GM12878 (cell line): ENCODE measurements at regions not wholly inside any gene's neighbourhood (a gene's known extent, or its start where the extent isn't known, plus 50 kb on each side); places are given as distances from the start of the nearest gene placed in this dataset.

Source experiments
- ATAC-seq: fragments of 200-7000 bp; cut with Tn5 transposase; 3 replicates; pipeline ENCODE4 v1.9.1; 2020; ENCODE audit warnings: mild to moderate bottlenecking, moderate library complexity
- BruUV-seq: library from RNA; stranded (reverse); fragments of 400-500 nt; replicated peaks from 2 replicates; lab custom pipeline; 2021; lab: Mats Ljungman, UMichigan
- CTCF ChIA-PET: fragments of 300-600 bp; sonication (Branson Sonifier 250); formaldehyde crosslinking; extraction: SDS; loops from one replicate; lab custom pipeline; 2021; ENCODE audit warnings: inconsistent platforms; lab: Yijun Ruan, JAX
- POLR2A ChIA-PET: fragments of 350-600 bp; formaldehyde crosslinking; extraction: SDS; loops from one replicate; lab custom pipeline; 2021; ENCODE audit warnings: inconsistent platforms; lab: Charles Lee
- RAD21 ChIA-PET: fragments of 300-600 bp; sonication (Branson Sonifier 250); formaldehyde crosslinking; loops from one replicate; lab custom pipeline; 2023; ENCODE audit warnings: antibody characterized with exemption; ENCODE audit not compliant: unreplicated experiment; lab: Charles Lee
- SMC1A ChIA-PET: fragments of 300-600 bp; sonication (Branson Sonifier 250); formaldehyde crosslinking; loops from one replicate; lab custom pipeline; 2023; ENCODE audit not compliant: unreplicated experiment, uncharacterized antibody; lab: Charles Lee
- DNase-seq: peaks from one replicate; pipeline ENCODE4 v3.0.0-alpha.2; 2011; ENCODE audit warnings: low read depth, low spot score
- FAIRE-seq: peaks from 3 replicates; lab custom pipeline; 2011; peaks lifted over from hg19 to GRCh38; lab: Jason Lieb, UNC
- H2AFZ ChIP-seq: 2 replicates; pipeline ENCODE4 v1.6.0; 2011; ENCODE audit warnings: low read depth, low read length, control low read depth; ENCODE audit not compliant: control insufficient read depth
- H3K27ac ChIP-seq: 2 replicates; pipeline ENCODE4 v1.5.1; 2011; ENCODE audit warnings: control low read depth; ENCODE audit not compliant: control insufficient read depth, insufficient read depth
- H3K27me3 ChIP-seq, 2 experiments: replicated peaks in 1 of 2; 2 replicates each; pipeline versions ENCODE4 v1.6.0 to v1.6.1; 2011; ENCODE audit warnings: low read length in 1 of 2; ENCODE audit not compliant: control insufficient read depth in 2 of 2, insufficient read depth in 2 of 2
- H3K36me3 ChIP-seq, 2 experiments: 2 replicates each; pipeline ENCODE4 v1.5.1; 2011; ENCODE audit warnings: low read length in 1 of 2; ENCODE audit not compliant: control insufficient read depth in 2 of 2, insufficient read depth in 2 of 2
- H3K4me1 ChIP-seq: 2 replicates; pipeline ENCODE4 v1.6.1; 2011; ENCODE audit warnings: mild to moderate bottlenecking, low read length, moderate library complexity, mixed read lengths; ENCODE audit not compliant: control insufficient read depth, insufficient read depth
- H3K4me2 ChIP-seq: 2 replicates; pipeline ENCODE4 v1.6.0; 2011; ENCODE audit warnings: control low read depth; ENCODE audit not compliant: control insufficient read depth, insufficient read depth
- H3K4me3 ChIP-seq: fragments of 200-600 bp; sonication (generic); 2 replicates; pipeline ENCODE4 v1.5.1; 2016
- H3K79me2 ChIP-seq: 2 replicates; pipeline ENCODE4 v1.6.0; 2011; ENCODE audit warnings: low read length; ENCODE audit not compliant: control insufficient read depth, insufficient read depth
- H3K9ac ChIP-seq: 2 replicates; pipeline ENCODE4 v1.8.0; 2011; ENCODE audit warnings: low read length, control low read depth, mixed read lengths; ENCODE audit not compliant: control insufficient read depth, insufficient read depth
- H3K9me3 ChIP-seq: replicated peaks from 3 replicates; pipeline ENCODE4 v1.5.1; 2011; ENCODE audit warnings: mild to moderate bottlenecking, low read length; ENCODE audit not compliant: control insufficient read depth, insufficient read depth
- H4K20me1 ChIP-seq: 2 replicates; pipeline ENCODE4 v1.6.0; 2011; ENCODE audit not compliant: control insufficient read depth, insufficient read depth
- BHLHE40 ChIP-seq, 2 experiments: fragments of 450-650 bp in 1 of 2; IDR thresholded peaks; 2 replicates each; pipeline ENCODE4 v1.6.1; 2011 to 2017; ENCODE audit warnings: low read depth in 2 of 2, borderline replicate concordance in 1 of 2, improper control_type of control experiment in 1 of 2, low read length in 1 of 2, mild to moderate bottlenecking in 1 of 2
- BRCA1 ChIP-seq: IDR thresholded peaks from 2 replicates; pipeline ENCODE4 v1.6.1; 2011; ENCODE audit warnings: low read depth, low read length, improper control_type of control experiment
- CHD2 ChIP-seq: IDR thresholded peaks from 2 replicates; pipeline ENCODE4 v1.6.1; 2011; ENCODE audit warnings: low read depth, low read length, improper control_type of control experiment, borderline replicate concordance
- FOXM1 ChIP-seq: IDR thresholded peaks from 2 replicates; pipeline ENCODE4 v1.6.1; 2012; ENCODE audit warnings: low read depth, mild to moderate bottlenecking, inconsistent platforms, low read length, moderate library complexity
- IRF3 ChIP-seq: fragments of 450-650 bp; IDR thresholded peaks from 2 replicates; pipeline ENCODE4 v1.6.1; 2014; ENCODE audit warnings: mild to moderate bottlenecking
- MYB ChIP-seq: fragments of 150-350 bp; IDR thresholded peaks from 2 replicates; pipeline ENCODE4 v1.6.1; 2014; ENCODE audit warnings: mild to moderate bottlenecking, low read depth, low read length, borderline replicate concordance
- NRF1 ChIP-seq: conservative IDR thresholded peaks from 2 replicates; pipeline ENCODE4 v1.6.1; 2011; ENCODE audit warnings: mild to moderate bottlenecking, low read depth, low read length, improper control_type of control experiment
- RB1 ChIP-seq: fragments of 450-650 bp; formaldehyde crosslinking; IDR thresholded peaks from 2 replicates; pipeline ENCODE4 v1.6.1; 2017; ENCODE audit warnings: mild to moderate bottlenecking, borderline replicate concordance
- SREBF2 ChIP-seq: IDR thresholded peaks from 2 replicates; pipeline ENCODE4 v1.6.1; 2012; ENCODE audit warnings: mild to moderate bottlenecking, low read length
- ZNF622 ChIP-seq: fragments of 450-650 bp; IDR thresholded peaks from 2 replicates; pipeline ENCODE4 v1.6.1; 2017; ENCODE audit warnings: mild to moderate bottlenecking, inconsistent platforms
- WGBS: methylation state at CpG from one replicate; pipeline ENCODE4 v1.1.6; 2016; ENCODE audit warnings: low lambda C conversion rate; ENCODE audit not compliant: insufficient replicate concordance, insufficient coverage; ENCODE audit errors: missing lambda C conversion rate; 5-methylcytosine and 5-hydroxymethylcytosine counted together
- in situ Hi-C: fragments of 300-500 bp; cut with MboI; formaldehyde crosslinking; loops from 9 replicates; pipeline ENCODE4 v1.14.3; 2018; ENCODE audit warnings: mixed read lengths
- intact Hi-C: fragments of 100-400 bp; cut with micrococcal nuclease; formaldehyde crosslinking; loops from one replicate; pipeline ENCODE4 v1.14.2; 2022; ENCODE audit not compliant: unreplicated experiment
- TF ChIP-seq, protein P1 (sequence below): fragments of 150-350 bp; IDR thresholded peaks from 2 replicates; pipeline ENCODE4 v1.6.1; 2014; ENCODE audit warnings: mild to moderate bottlenecking, low read depth, low read length
- TF ChIP-seq, protein P2 (sequence below): fragments of 450-650 bp; IDR thresholded peaks from 2 replicates; pipeline ENCODE4 v1.6.1; 2018; ENCODE audit warnings: borderline replicate concordance, mild to moderate bottlenecking; ENCODE audit not compliant: partially characterized antibody

DNA sequence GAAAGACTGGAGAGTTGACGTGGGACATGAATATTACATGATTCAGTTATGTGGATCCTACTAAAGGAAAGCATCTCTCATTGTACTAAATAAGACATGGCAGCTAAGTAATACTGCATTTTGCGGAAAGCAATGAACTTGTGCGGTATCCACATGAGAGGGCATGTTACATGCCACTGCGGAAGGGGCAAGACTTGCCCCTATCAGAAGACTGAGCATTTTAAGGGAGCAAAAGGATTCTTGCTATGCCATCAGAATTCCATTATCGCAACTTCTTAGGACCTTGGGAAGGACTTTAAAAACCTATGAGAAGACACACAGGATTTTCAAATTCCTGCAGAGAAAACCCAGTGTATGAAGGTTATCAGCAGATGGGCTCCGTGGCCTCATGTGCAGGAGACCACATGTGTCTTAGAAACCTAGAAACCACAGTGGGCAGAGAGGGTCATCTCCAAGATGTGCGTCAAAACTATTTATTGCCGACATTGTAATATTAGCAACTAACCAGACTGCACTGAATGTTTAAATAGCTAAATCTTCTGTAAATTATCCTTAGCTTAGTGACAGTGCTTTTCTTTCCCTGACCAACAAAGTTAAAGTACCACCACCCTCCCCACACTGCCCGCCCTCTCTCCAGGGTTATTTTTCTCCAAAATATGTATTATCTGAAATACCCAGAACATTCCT is 457.7 kb downstream of the ICE1 start:
- 65% methylated on average over 9 of the region's 9 CpGs for WGBS
- no TSS peak for BruUV-seq
- Histone ChIP-seq H3K36me3 (no peaks in the 10 kb centered on the region), H3K9ac (no peak overlapping the region), H2AFZ (no peak overlapping the region), H3K9me3 (no peaks in the 10 kb centered on the region), H3K4me2 (no peak overlapping the region), H3K27me3 (no peaks in the 10 kb centered on the region), H3K27ac (no peak overlapping the region), H3K4me3 (no peak overlapping the region), H3K79me2 (no peaks in the 10 kb centered on the region), H3K4me1 (no peaks in the 10 kb centered on the region), H4K20me1 (no peaks in the 10 kb centered on the region)
- DNase-seq, result no peak
- ChIA-PET POLR2A (no interaction called here), SMC1A (interaction anchor here (0.9 to 4.4 kb wide), 2 partner anchors 153 to 384 kb away, joined by 3 to 19 read pairs; no protein-coding TSS in a partner anchor), RAD21 (interaction anchor here (1.5 kb wide), 1 partner anchor 386 kb away, joined by 4 read pairs; no protein-coding TSS in a partner anchor), CTCF (interaction anchor here (1.0 to 4.2 kb wide), 5 partner anchors 10 to 393 kb away, joined by 3 to 27 read pairs (median 3); no protein-coding TSS in a partner anchor)
- ATAC-seq, result no peak
- intact Hi-C loops (loop anchor here (10.0 kb wide), 1 partner anchor 695 kb away; no protein-coding TSS in a partner anchor), in situ Hi-C loops (no loop called here)
- no peak for FAIRE-seq
- no peak for TF ChIP-seq RB1
- no peak for TF ChIP-seq NRF1
- TF ChIP-seq BRCA1, result no peak

DNA sequence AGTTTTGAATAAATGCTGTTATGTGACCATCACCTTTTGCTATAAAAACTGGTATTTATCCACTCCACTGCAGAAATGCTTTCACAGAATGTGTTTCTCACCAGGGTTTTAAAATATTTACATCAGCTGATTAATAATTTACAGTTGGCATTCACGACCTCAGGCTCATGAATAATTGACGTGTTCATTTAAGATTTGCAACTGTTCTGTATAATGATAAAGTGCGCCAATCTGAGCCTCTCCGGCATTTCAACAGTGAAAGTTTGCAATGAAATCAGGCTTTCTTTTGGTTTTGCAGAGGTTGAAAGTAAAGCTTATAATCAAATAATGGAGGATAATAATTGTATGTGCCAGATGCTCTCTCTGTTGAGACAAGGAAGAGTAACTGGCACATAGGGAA is 434.9 kb downstream of the ICE1 start:
- ChIA-PET RAD21 (no interaction called here), POLR2A (no interaction called here), CTCF (no interaction called here), SMC1A (no interaction called here)
- Histone ChIP-seq H3K36me3 (no peaks in the 10 kb centered on the region), H2AFZ (no peak overlapping the region), H3K4me3 (no peak overlapping the region), H3K9ac (no peak overlapping the region), H3K9me3 (no peaks in the 10 kb centered on the region), H3K4me2 (no peak overlapping the region), H3K27me3 (no peaks in the 10 kb centered on the region), H3K79me2 (no peaks in the 10 kb centered on the region), H3K27ac (no peak overlapping the region), H3K4me1 (no peaks in the 10 kb centered on the region), H4K20me1 (no peaks in the 10 kb centered on the region)
- no peak for ATAC-seq
- no TSS peak for BruUV-seq
- TF ChIP-seq SREBF2 (no peak), ZNF622 (no peak), CHD2 (no peak), FOXM1 (no peak), MYB (no peak), BHLHE40 (IDR thresholded peaks at IDR 0.05; ENCODE audit: borderline replicate concordance in 1 of 2, low read depth in 2 of 2, low read length in 1 of 2) (no peak), IRF3 (no peak)
- TF ChIP-seq, protein P1, sequence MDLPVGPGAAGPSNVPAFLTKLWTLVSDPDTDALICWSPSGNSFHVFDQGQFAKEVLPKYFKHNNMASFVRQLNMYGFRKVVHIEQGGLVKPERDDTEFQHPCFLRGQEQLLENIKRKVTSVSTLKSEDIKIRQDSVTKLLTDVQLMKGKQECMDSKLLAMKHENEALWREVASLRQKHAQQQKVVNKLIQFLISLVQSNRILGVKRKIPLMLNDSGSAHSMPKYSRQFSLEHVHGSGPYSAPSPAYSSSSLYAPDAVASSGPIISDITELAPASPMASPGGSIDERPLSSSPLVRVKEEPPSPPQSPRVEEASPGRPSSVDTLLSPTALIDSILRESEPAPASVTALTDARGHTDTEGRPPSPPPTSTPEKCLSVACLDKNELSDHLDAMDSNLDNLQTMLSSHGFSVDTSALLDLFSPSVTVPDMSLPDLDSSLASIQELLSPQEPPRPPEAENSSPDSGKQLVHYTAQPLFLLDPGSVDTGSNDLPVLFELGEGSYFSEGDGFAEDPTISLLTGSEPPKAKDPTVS, result no peak
- TF ChIP-seq, protein P2, sequence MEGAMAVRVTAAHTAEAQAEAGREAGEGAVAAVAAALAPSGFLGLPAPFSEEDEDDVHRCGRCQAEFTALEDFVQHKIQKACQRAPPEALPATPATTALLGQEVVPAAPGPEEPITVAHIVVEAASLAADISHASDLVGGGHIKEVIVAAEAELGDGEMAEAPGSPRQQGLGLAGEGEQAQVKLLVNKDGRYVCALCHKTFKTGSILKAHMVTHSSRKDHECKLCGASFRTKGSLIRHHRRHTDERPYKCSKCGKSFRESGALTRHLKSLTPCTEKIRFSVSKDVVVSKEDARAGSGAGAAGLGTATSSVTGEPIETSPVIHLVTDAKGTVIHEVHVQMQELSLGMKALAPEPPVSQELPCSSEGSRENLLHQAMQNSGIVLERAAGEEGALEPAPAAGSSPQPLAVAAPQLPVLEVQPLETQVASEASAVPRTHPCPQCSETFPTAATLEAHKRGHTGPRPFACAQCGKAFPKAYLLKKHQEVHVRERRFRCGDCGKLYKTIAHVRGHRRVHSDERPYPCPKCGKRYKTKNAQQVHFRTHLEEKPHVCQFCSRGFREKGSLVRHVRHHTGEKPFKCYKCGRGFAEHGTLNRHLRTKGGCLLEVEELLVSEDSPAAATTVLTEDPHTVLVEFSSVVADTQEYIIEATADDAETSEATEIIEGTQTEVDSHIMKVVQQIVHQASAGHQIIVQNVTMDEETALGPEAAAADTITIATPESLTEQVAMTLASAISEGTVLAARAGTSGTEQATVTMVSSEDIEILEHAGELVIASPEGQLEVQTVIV, result no peak
- in situ Hi-C loops (no loop called here), intact Hi-C loops (no loop called here)
- FAIRE-seq, result no peak
- DNase-seq, result no peak
- 66% methylated on average over 4 of the region's 4 CpGs for WGBS
